ENCODE measurements at regions not wholly inside any gene's neighbourhood (a gene's known extent, or its start where the extent isn't known, plus 50 kb on each side); places are given as distances from the start of the nearest gene placed in this dataset.

- TF ChIP-seq POLR2AphosphoS5 (IDR thresholded peaks at IDR 0.05; ENCODE audit: low read depth, low read length) (no peak), TCF7L2 (IDR thresholded peaks at IDR 0.05; ENCODE audit: low read depth, low read length) (no peak)
These were observed 285.5 kb downstream of the ZBBX start for GRCh38 chr3:167094632-167095031.
